GM18951 (cell line): ENCODE measurements at regions not wholly inside any gene's neighbourhood (a gene's known extent, or its start where the extent isn't known, plus 50 kb on each side); places are given as distances from the start of the nearest gene placed in this dataset.

Experiments used
- POLR2A ChIP-seq: IDR thresholded peaks from 4 replicates; pipeline ENCODE4 v1.6.1; 2011; ENCODE audit warnings: mild to moderate bottlenecking; ENCODE audit not compliant: insufficient read length, insufficient read depth; ENCODE audit errors: extremely low read depth
- in situ Hi-C: fragments of 300-500 bp; cut with MboI; formaldehyde crosslinking; loops from one replicate; pipeline ENCODE4 v1.12.0; 2022; ENCODE audit warnings: low sequenced_read_pairs, mixed read lengths, inconsistent platforms; ENCODE audit not compliant: unreplicated experiment

GRCh38 chr5:67437905-67438845 is 241.6 kb upstream of the CD180 start:
- TF ChIP-seq POLR2A: no peak
- in situ Hi-C loops: no loop called here

- in situ Hi-C loops: no loop called here
- no peak for TF ChIP-seq POLR2A
Observed at GRCh38 chr5:67435032-67435431, 238.4 kb upstream of the CD180 start.

- in situ Hi-C loops: no loop called here
- TF ChIP-seq POLR2A: no peak
Observed at GRCh38 chr5:67434466-67434865, 237.9 kb upstream of the CD180 start.

- in situ Hi-C loops: no loop called here
- TF ChIP-seq POLR2A: no peak
Observed at GRCh38 chr5:67432606-67433005, 236.0 kb upstream of the CD180 start.

GRCh38 chr5:67431191-67431590 is 234.6 kb upstream of the CD180 start:
- in situ Hi-C loops: no loop called here
- no peak for TF ChIP-seq POLR2A

GRCh38 chr5:67427850-67428298 is 231.3 kb upstream of the CD180 start:
- no peak for TF ChIP-seq POLR2A
- in situ Hi-C loops: no loop called here

GRCh38 chr5:67426961-67427849 is 230.6 kb upstream of the CD180 start:
- in situ Hi-C loops: no loop called here
- no peak for TF ChIP-seq POLR2A

- no peak for TF ChIP-seq POLR2A
- in situ Hi-C loops: no loop called here
Observed at GRCh38 chr5:67425514-67425913, 228.9 kb upstream of the CD180 start.

- no peak for TF ChIP-seq POLR2A
- in situ Hi-C loops: no loop called here
Observed at GRCh38 chr5:67417839-67418238, 221.2 kb upstream of the CD180 start.

- TF ChIP-seq POLR2A: no peak
- in situ Hi-C loops: no loop called here
Observed at GRCh38 chr5:67416986-67417385, 220.4 kb upstream of the CD180 start.

GRCh38 chr5:67416133-67416937 is 219.7 kb upstream of the CD180 start:
- in situ Hi-C loops: no loop called here
- TF ChIP-seq POLR2A: no peak

GRCh38 chr5:67414712-67415111 is 218.1 kb upstream of the CD180 start:
- in situ Hi-C loops: no loop called here
- no peak for TF ChIP-seq POLR2A

GRCh38 chr5:67413721-67414120 is 217.1 kb upstream of the CD180 start:
- no peak for TF ChIP-seq POLR2A
- in situ Hi-C loops: no loop called here
